SK-N-MC (cell line): ENCODE measurements at regions not wholly inside any gene's neighbourhood (a gene's known extent, or its start where the extent isn't known, plus 50 kb on each side); places are given as distances from the start of the nearest gene placed in this dataset.

ENCODE experiments used
- EZH2 ChIP-seq: fragments of 200-600 bp; sonication (generic); IDR thresholded peaks from one replicate; pipeline ENCODE4 v1.6.1; 2017; ENCODE audit warnings: antibody characterized with exemption
- FOXP2 ChIP-seq: optimal IDR thresholded peaks from 2 replicates; pipeline ENCODE3; 2011; ENCODE audit warnings: mild to moderate bottlenecking, moderate library complexity; ENCODE audit not compliant: insufficient read depth; ENCODE audit errors: extremely low read length, control extremely low read depth
- POLR2AphosphoS5 ChIP-seq: IDR thresholded peaks from 2 replicates; pipeline ENCODE4 v1.6.1; 2012; ENCODE audit warnings: mild to moderate bottlenecking, low read depth, low read length, borderline replicate concordance

GRCh38 chr1:181251713-181252075, 163.2 kb downstream of the IER5 start:
- TF ChIP-seq POLR2AphosphoS5, result no peak
- TF ChIP-seq FOXP2, result no peak
- TF ChIP-seq EZH2, result no peak
